GM19467 (cell line): ENCODE measurements at regions not wholly inside any gene's neighbourhood (a gene's known extent, or its start where the extent isn't known, plus 50 kb on each side); places are given as distances from the start of the nearest gene placed in this dataset.
"Not testable (repeated sequence)": the region's sequence is repeated elsewhere in the genome, so short reads cannot be mapped to it uniquely, and the experiment has no call there.

ENCODE experiments used
- ATAC-seq: cut with Tn5 transposase; IDR thresholded peaks from one replicate; pipeline ENCODE4 v1.9.1; 2021; ENCODE audit warnings: mild to moderate bottlenecking, moderate library complexity; ENCODE audit not compliant: unreplicated experiment

GRCh38 chr17:70905796-70906195 lies 736.5 kb downstream of the KCNJ2 start:
- no peak for ATAC-seq

- ATAC-seq, result no peak
Measured at GRCh38 chr17:70906808-70907207, 737.5 kb downstream of the KCNJ2 start.

- no peak for ATAC-seq
Measured at GRCh38 chr17:70912716-70913485, 743.6 kb downstream of the KCNJ2 start.

GRCh38 chr17:70916469-70916868 lies 747.1 kb downstream of the KCNJ2 start:
- ATAC-seq, result no peak

GRCh38 chr17:70919241-70919640 lies 749.9 kb downstream of the KCNJ2 start:
- ATAC-seq, result no peak

GRCh38 chr17:70920416-70920815 lies 751.1 kb downstream of the KCNJ2 start:
- ATAC-seq, result no peak

- no peak for ATAC-seq
Measured at GRCh38 chr17:70922268-70922667, 752.9 kb downstream of the KCNJ2 start.

GRCh38 chr17:70924776-70925175 lies 755.4 kb downstream of the KCNJ2 start:
- no peak for ATAC-seq

GRCh38 chr17:70929226-70929625 lies 759.9 kb downstream of the KCNJ2 start:
- ATAC-seq, result no peak

- no peak for ATAC-seq
Measured at GRCh38 chr17:70934231-70934630, 764.9 kb downstream of the KCNJ2 start.

- ATAC-seq, result no peak
Measured at GRCh38 chr17:70934835-70935234, 765.5 kb downstream of the KCNJ2 start.

GRCh38 chr17:70936724-70937123 lies 767.4 kb downstream of the KCNJ2 start:
- no peak for ATAC-seq

- no peak for ATAC-seq
Measured at GRCh38 chr17:70938336-70938735, 769.0 kb downstream of the KCNJ2 start.

- no peak for ATAC-seq
Measured at GRCh38 chr17:70945386-70945785, 776.1 kb downstream of the KCNJ2 start.

GRCh38 chr17:70947215-70947614 lies 777.9 kb downstream of the KCNJ2 start:
- ATAC-seq, result no peak

GRCh38 chr17:70947636-70948565 lies 778.6 kb downstream of the KCNJ2 start:
- ATAC-seq, result no peak

- not testable (repeated sequence) for ATAC-seq
Measured at GRCh38 chr17:70953140-70953539, 783.8 kb downstream of the KCNJ2 start.

- ATAC-seq, result no peak
Measured at GRCh38 chr17:70955441-70955840, 786.1 kb downstream of the KCNJ2 start.

GRCh38 chr17:70956726-70957125 lies 787.4 kb downstream of the KCNJ2 start:
- no peak for ATAC-seq

GRCh38 chr17:70961341-70961740 lies 792.0 kb downstream of the KCNJ2 start:
- no peak for ATAC-seq

GRCh38 chr17:70968302-70968701 lies 799.0 kb downstream of the KCNJ2 start:
- no peak for ATAC-seq

GRCh38 chr17:70969521-70970034 lies 800.2 kb downstream of the KCNJ2 start:
- ATAC-seq, result no peak
